Cardiac muscle cell (in vitro differentiated cells and primary cell): ENCODE measurements at regions not wholly inside any gene's neighbourhood (a gene's known extent, or its start where the extent isn't known, plus 50 kb on each side); places are given as distances from the start of the nearest gene placed in this dataset.
"Not testable (repeated sequence)": the region's sequence is repeated elsewhere in the genome, so short reads cannot be mapped to it uniquely, and the experiment has no call there.

Experiments used
- DNase-seq, 2 donors: peaks; one replicate each; pipeline versions ENCODE4 v3.0.0 to v3.0.0-alpha.2; 2010 to 2017; ENCODE audit warnings: low read depth in 1 of 2, low spot score in 1 of 2
- H3K27ac ChIP-seq: fragments of 200-600 bp; sonication (generic); 2 replicates; pipeline ENCODE4 v1.5.1; 2016
- H3K27me3 ChIP-seq: fragments of 200-600 bp; sonication (generic); 2 replicates; pipeline ENCODE4 v1.6.0; 2016; ENCODE audit warnings: control low read depth
- H3K36me3 ChIP-seq: fragments of 200-600 bp; sonication (generic); 2 replicates; pipeline ENCODE4 v1.5.1; 2016; ENCODE audit warnings: control low read depth
- H3K4me1 ChIP-seq: fragments of 200-600 bp; sonication (generic); 2 replicates; pipeline ENCODE4 v1.8.1; 2017; ENCODE audit warnings: low read depth, mild to moderate bottlenecking, mixed run types
- H3K4me3 ChIP-seq: fragments of 200-600 bp; sonication (generic); 2 replicates; pipeline ENCODE4 v1.5.1; 2016; ENCODE audit warnings: mild to moderate bottlenecking
- H3K9me3 ChIP-seq: fragments of 200-600 bp; sonication (generic); 2 replicates; pipeline ENCODE4 v1.5.1; 2017; ENCODE audit warnings: low read depth, mild to moderate bottlenecking, control low read depth
- CTCF ChIP-seq: IDR thresholded peaks from 2 replicates; pipeline ENCODE4 v1.5.1; 2012; ENCODE audit warnings: low read depth, mild to moderate bottlenecking, low read length

DNA sequence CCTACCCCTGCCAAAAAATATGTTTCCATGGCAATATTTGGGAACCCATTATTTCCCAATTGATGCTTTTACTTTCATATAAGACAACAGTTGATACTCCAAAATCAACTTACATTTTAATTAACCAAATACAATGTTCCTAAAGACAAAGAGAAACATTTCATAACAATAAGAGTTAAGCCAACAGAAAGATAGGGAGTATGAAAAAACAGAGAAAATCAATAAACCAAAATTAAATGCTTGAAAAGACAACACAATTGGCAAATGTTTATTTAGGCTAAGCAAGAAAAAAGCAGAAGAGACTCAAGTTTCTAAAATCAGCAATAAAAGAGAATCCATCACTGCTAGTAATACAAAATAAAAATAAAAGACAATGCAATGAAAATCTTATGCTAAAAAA, 123.1 kb upstream of the VPREB1 start:
- no peak for DNase-seq
- Histone ChIP-seq H3K27ac (no peak overlapping the region), H3K4me3 (no peak overlapping the region), H3K27me3 (peaks cover 59% of the 10 kb centered on the region), H3K4me1 (no peaks in the 10 kb centered on the region), H3K36me3 (no peaks in the 10 kb centered on the region), H3K9me3 (no peaks in the 10 kb centered on the region)
- no peak for TF ChIP-seq CTCF

GRCh38 chr22:22120160-22120559, 124.4 kb upstream of the VPREB1 start:
- H3K4me3 ChIP-seq, result no peak overlapping the region
- DNase-seq, result no peak
- H3K9me3 ChIP-seq, result no peaks in the 10 kb centered on the region
- H3K36me3 ChIP-seq, result no peaks in the 10 kb centered on the region
- no peak overlapping the region for H3K27ac ChIP-seq
- no peaks in the 10 kb centered on the region for H3K4me1 ChIP-seq
- H3K27me3 ChIP-seq, result peaks cover 47% of the 10 kb centered on the region
- TF ChIP-seq CTCF, result no peak

DNA sequence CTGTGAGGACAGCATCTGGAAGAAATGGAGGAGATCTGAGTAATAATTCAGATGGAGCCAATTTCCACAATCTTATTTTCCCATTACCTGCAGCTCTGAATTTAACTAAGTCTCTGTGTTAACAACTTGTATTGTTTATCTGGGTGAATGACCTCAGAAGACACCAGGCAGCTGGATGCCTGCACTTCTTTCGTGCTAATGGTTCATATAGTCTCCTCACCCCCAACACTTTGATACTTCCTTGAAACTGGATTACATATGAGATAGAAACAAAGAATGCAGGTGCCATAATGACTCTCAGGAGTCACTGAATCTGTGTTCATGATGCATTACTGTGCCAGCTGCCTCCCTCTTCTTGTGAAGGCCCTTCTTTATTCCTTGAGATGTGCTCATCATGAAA, 125.6 kb upstream of the VPREB1 start:
- Histone ChIP-seq H3K36me3 (no peaks in the 10 kb centered on the region), H3K4me3 (no peak overlapping the region), H3K9me3 (no peaks in the 10 kb centered on the region), H3K27ac (no peak overlapping the region), H3K27me3 (peaks cover 45% of the 10 kb centered on the region), H3K4me1 (no peaks in the 10 kb centered on the region)
- DNase-seq, result no peak
- no peak for TF ChIP-seq CTCF

- not testable (repeated sequence) for DNase-seq, H3K4me1 ChIP-seq, H3K9me3 ChIP-seq, H3K27ac ChIP-seq, H3K36me3 ChIP-seq, H3K4me3 ChIP-seq
- peaks cover 52% of the 10 kb centered on the region for H3K27me3 ChIP-seq
These were observed 126.6 kb upstream of the VPREB1 start for GRCh38 chr22:22117864-22118544.

- DNase-seq, H3K36me3 ChIP-seq, H3K9me3 ChIP-seq, H3K4me3 ChIP-seq, H3K4me1 ChIP-seq, H3K27ac ChIP-seq: not testable (repeated sequence)
- peaks cover 51% of the 10 kb centered on the region for H3K27me3 ChIP-seq
These were observed 127.4 kb upstream of the VPREB1 start for GRCh38 chr22:22116997-22117770.

DNA sequence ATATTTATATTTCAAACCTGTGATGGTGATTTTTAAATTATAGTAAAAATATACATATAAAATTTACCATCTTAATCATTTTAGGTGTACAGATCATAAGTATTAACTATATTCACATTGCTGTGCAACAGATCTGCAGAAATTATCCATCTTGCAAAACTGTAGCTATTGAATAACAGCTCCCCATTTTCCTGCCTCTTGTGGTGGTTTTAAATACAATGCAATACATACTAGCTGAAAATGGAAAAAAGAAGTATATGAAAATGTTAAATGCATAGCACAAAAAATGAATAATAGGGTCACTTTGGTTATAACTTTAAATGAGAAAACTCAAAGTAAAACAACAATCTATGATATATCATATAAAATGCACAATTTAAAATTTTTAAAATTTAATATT, 130.9 kb upstream of the VPREB1 start:
- DNase-seq, result no peak
- Histone ChIP-seq H3K36me3 (no peaks in the 10 kb centered on the region), H3K4me3 (no peak overlapping the region), H3K27me3 (peaks cover 24% of the 10 kb centered on the region), H3K9me3 (no peaks in the 10 kb centered on the region), H3K27ac (no peak overlapping the region), H3K4me1 (no peaks in the 10 kb centered on the region)
- TF ChIP-seq CTCF, result no peak
